GM12878 (cell line): ENCODE measurements at regions not wholly inside any gene's neighbourhood (a gene's known extent, or its start where the extent isn't known, plus 50 kb on each side); places are given as distances from the start of the nearest gene placed in this dataset.

Experiments
- ATAC-seq: fragments of 200-7000 bp; cut with Tn5 transposase; 3 replicates; pipeline ENCODE4 v1.9.1; 2020; ENCODE audit warnings: mild to moderate bottlenecking, moderate library complexity
- BruUV-seq: library from RNA; stranded (reverse); fragments of 400-500 nt; replicated peaks from 2 replicates; lab custom pipeline; 2021; lab: Mats Ljungman, UMichigan
- CTCF ChIA-PET: fragments of 300-600 bp; sonication (Branson Sonifier 250); formaldehyde crosslinking; extraction: SDS; loops from one replicate; lab custom pipeline; 2021; ENCODE audit warnings: inconsistent platforms; lab: Yijun Ruan, JAX
- POLR2A ChIA-PET: fragments of 350-600 bp; formaldehyde crosslinking; extraction: SDS; loops from one replicate; lab custom pipeline; 2021; ENCODE audit warnings: inconsistent platforms; lab: Charles Lee
- RAD21 ChIA-PET: fragments of 300-600 bp; sonication (Branson Sonifier 250); formaldehyde crosslinking; loops from one replicate; lab custom pipeline; 2023; ENCODE audit warnings: antibody characterized with exemption; ENCODE audit not compliant: unreplicated experiment; lab: Charles Lee
- SMC1A ChIA-PET: fragments of 300-600 bp; sonication (Branson Sonifier 250); formaldehyde crosslinking; loops from one replicate; lab custom pipeline; 2023; ENCODE audit not compliant: unreplicated experiment, uncharacterized antibody; lab: Charles Lee
- DNase-seq: peaks from one replicate; pipeline ENCODE4 v3.0.0-alpha.2; 2011; ENCODE audit warnings: low read depth, low spot score
- FAIRE-seq: peaks from 3 replicates; lab custom pipeline; 2011; peaks lifted over from hg19 to GRCh38; lab: Jason Lieb, UNC
- H2AFZ ChIP-seq: 2 replicates; pipeline ENCODE4 v1.6.0; 2011; ENCODE audit warnings: low read depth, low read length, control low read depth; ENCODE audit not compliant: control insufficient read depth
- H3K27ac ChIP-seq: 2 replicates; pipeline ENCODE4 v1.5.1; 2011; ENCODE audit warnings: control low read depth; ENCODE audit not compliant: control insufficient read depth, insufficient read depth
- H3K27me3 ChIP-seq, 2 experiments: replicated peaks in 1 of 2; 2 replicates each; pipeline versions ENCODE4 v1.6.0 to v1.6.1; 2011; ENCODE audit warnings: low read length in 1 of 2; ENCODE audit not compliant: control insufficient read depth in 2 of 2, insufficient read depth in 2 of 2
- H3K36me3 ChIP-seq, 2 experiments: 2 replicates each; pipeline ENCODE4 v1.5.1; 2011; ENCODE audit warnings: low read length in 1 of 2; ENCODE audit not compliant: control insufficient read depth in 2 of 2, insufficient read depth in 2 of 2
- H3K4me1 ChIP-seq: 2 replicates; pipeline ENCODE4 v1.6.1; 2011; ENCODE audit warnings: mild to moderate bottlenecking, low read length, moderate library complexity, mixed read lengths; ENCODE audit not compliant: control insufficient read depth, insufficient read depth
- H3K4me2 ChIP-seq: 2 replicates; pipeline ENCODE4 v1.6.0; 2011; ENCODE audit warnings: control low read depth; ENCODE audit not compliant: control insufficient read depth, insufficient read depth
- H3K4me3 ChIP-seq: fragments of 200-600 bp; sonication (generic); 2 replicates; pipeline ENCODE4 v1.5.1; 2016
- H3K79me2 ChIP-seq: 2 replicates; pipeline ENCODE4 v1.6.0; 2011; ENCODE audit warnings: low read length; ENCODE audit not compliant: control insufficient read depth, insufficient read depth
- H3K9ac ChIP-seq: 2 replicates; pipeline ENCODE4 v1.8.0; 2011; ENCODE audit warnings: low read length, control low read depth, mixed read lengths; ENCODE audit not compliant: control insufficient read depth, insufficient read depth
- H3K9me3 ChIP-seq: replicated peaks from 3 replicates; pipeline ENCODE4 v1.5.1; 2011; ENCODE audit warnings: mild to moderate bottlenecking, low read length; ENCODE audit not compliant: control insufficient read depth, insufficient read depth
- H4K20me1 ChIP-seq: 2 replicates; pipeline ENCODE4 v1.6.0; 2011; ENCODE audit not compliant: control insufficient read depth, insufficient read depth
- CBX3 ChIP-seq: fragments of 200-600 bp; sonication (generic); IDR thresholded peaks from 2 replicates; pipeline ENCODE4 v1.6.1; 2016; ENCODE audit warnings: low read depth, borderline replicate concordance
- CBX5 ChIP-seq: sonication (generic); IDR thresholded peaks from 2 replicates; pipeline ENCODE4 v1.6.1; 2016; ENCODE audit warnings: low read depth, moderate library complexity, mild to moderate bottlenecking, inconsistent platforms
- DPF2 ChIP-seq: fragments of 450-650 bp; IDR thresholded peaks from 2 replicates; pipeline ENCODE4 v1.6.1; 2017; ENCODE audit warnings: mild to moderate bottlenecking
- EZH2 ChIP-seq: IDR thresholded peaks from 2 replicates; pipeline ENCODE4 v1.6.1; 2012; ENCODE audit warnings: low read depth, mild to moderate bottlenecking, control low read depth, inconsistent platforms, low read length, borderline replicate concordance; ENCODE audit not compliant: control insufficient read depth
- IRF4 ChIP-seq: IDR thresholded peaks from 2 replicates; pipeline ENCODE4 v1.6.1; 2011; ENCODE audit warnings: low read depth, low read length
- JUNB ChIP-seq: IDR thresholded peaks from 2 replicates; pipeline ENCODE4 v1.6.1; 2016; ENCODE audit warnings: antibody characterized with exemption, mild to moderate bottlenecking
- LARP7 ChIP-seq: fragments of 450-650 bp; IDR thresholded peaks from 2 replicates; pipeline ENCODE4 v1.6.1; 2017; ENCODE audit warnings: mild to moderate bottlenecking
- MTA3 ChIP-seq: IDR thresholded peaks from 2 replicates; pipeline ENCODE4 v1.6.1; 2012; ENCODE audit warnings: low read length, inconsistent platforms, borderline replicate concordance
- SMARCA5 ChIP-seq: fragments of 450-650 bp; IDR thresholded peaks from 2 replicates; pipeline ENCODE4 v1.6.1; 2017; ENCODE audit warnings: mild to moderate bottlenecking
- ZBED1 ChIP-seq: IDR thresholded peaks from 2 replicates; pipeline ENCODE4 v1.6.1; 2016; ENCODE audit warnings: borderline replicate concordance
- WGBS: methylation state at CpG from one replicate; pipeline ENCODE4 v1.1.6; 2016; ENCODE audit warnings: low lambda C conversion rate; ENCODE audit not compliant: insufficient replicate concordance, insufficient coverage; ENCODE audit errors: missing lambda C conversion rate; 5-methylcytosine and 5-hydroxymethylcytosine counted together
- in situ Hi-C: fragments of 300-500 bp; cut with MboI; formaldehyde crosslinking; loops from 9 replicates; pipeline ENCODE4 v1.14.3; 2018; ENCODE audit warnings: mixed read lengths
- intact Hi-C: fragments of 100-400 bp; cut with micrococcal nuclease; formaldehyde crosslinking; loops from one replicate; pipeline ENCODE4 v1.14.2; 2022; ENCODE audit not compliant: unreplicated experiment
- TF ChIP-seq, protein P1 (sequence below): fragments of 450-650 bp; IDR thresholded peaks from 2 replicates; pipeline ENCODE4 v1.6.1; 2018; ENCODE audit warnings: mild to moderate bottlenecking, low read depth, moderate library complexity; ENCODE audit not compliant: partially characterized antibody

GRCh38 chr6:105573138-105573537, 170.3 kb upstream of the PREP start:
- 25% methylated on average over 2 of the region's 2 CpGs for WGBS
- in situ Hi-C loops (no loop called here), intact Hi-C loops (no loop called here)
- BruUV-seq: no TSS peak
- H4K20me1 ChIP-seq: no peaks in the 10 kb centered on the region
- no peak overlapping the region for H3K27ac ChIP-seq
- no peak for TF ChIP-seq MTA3
- TF ChIP-seq, protein P1, sequence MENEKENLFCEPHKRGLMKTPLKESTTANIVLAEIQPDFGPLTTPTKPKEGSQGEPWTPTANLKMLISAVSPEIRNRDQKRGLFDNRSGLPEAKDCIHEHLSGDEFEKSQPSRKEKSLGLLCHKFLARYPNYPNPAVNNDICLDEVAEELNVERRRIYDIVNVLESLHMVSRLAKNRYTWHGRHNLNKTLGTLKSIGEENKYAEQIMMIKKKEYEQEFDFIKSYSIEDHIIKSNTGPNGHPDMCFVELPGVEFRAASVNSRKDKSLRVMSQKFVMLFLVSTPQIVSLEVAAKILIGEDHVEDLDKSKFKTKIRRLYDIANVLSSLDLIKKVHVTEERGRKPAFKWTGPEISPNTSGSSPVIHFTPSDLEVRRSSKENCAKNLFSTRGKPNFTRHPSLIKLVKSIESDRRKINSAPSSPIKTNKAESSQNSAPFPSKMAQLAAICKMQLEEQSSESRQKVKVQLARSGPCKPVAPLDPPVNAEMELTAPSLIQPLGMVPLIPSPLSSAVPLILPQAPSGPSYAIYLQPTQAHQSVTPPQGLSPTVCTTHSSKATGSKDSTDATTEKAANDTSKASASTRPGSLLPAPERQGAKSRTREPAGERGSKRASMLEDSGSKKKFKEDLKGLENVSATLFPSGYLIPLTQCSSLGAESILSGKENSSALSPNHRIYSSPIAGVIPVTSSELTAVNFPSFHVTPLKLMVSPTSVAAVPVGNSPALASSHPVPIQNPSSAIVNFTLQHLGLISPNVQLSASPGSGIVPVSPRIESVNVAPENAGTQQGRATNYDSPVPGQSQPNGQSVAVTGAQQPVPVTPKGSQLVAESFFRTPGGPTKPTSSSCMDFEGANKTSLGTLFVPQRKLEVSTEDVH: no peak
- no peak for TF ChIP-seq SMARCA5
- TF ChIP-seq ZBED1: no peak
- no peak for TF ChIP-seq CBX3
- no peak for TF ChIP-seq IRF4
- TF ChIP-seq DPF2: no peak
- no peak for TF ChIP-seq CBX5
- TF ChIP-seq EZH2: no peak
- no peak for TF ChIP-seq JUNB
- no peak for TF ChIP-seq LARP7
- DNase-seq: no peak
- H3K79me2 ChIP-seq: no peaks in the 10 kb centered on the region
- RAD21 ChIA-PET: interaction anchor here (1.7 kb wide), 1 partner anchor 74 kb away, joined by 4 read pairs; no protein-coding TSS in a partner anchor
- no peak overlapping the region for H3K4me2 ChIP-seq
- no peak for ATAC-seq
- no peak overlapping the region for H3K4me3 ChIP-seq
- peaks cover 0 to 3% of the 10 kb centered on the region in 2 experiments; a peak in 1 of 4 replicates for H3K27me3 ChIP-seq
- CTCF ChIA-PET: interaction anchor here (0.6 to 1.3 kb wide), 2 partner anchors 13 to 27 kb away, joined by 4 read pairs; no protein-coding TSS in a partner anchor
- H3K9me3 ChIP-seq: no peaks in the 10 kb centered on the region; the same call in 1 of the 3 replicates
- no peak overlapping the region for H3K9ac ChIP-seq
- SMC1A ChIA-PET: interaction anchor here (2.0 to 2.7 kb wide), 2 partner anchors 8 to 13 kb away, joined by 4 to 9 read pairs; no protein-coding TSS in a partner anchor
- no peak overlapping the region for H2AFZ ChIP-seq
- FAIRE-seq: no peak
- POLR2A ChIA-PET: no interaction called here
- H3K36me3 ChIP-seq: no peaks in the 10 kb centered on the region
- H3K4me1 ChIP-seq: no peaks in the 10 kb centered on the region
